Stimulated activated CD4-positive, alpha-beta T cell treated with anti-CD3 and anti-CD28 coated beads, Interleukin-2, amount 100 ng/mL, for 48 hours (primary cell): ENCODE measurements at regions not wholly inside any gene's neighbourhood (a gene's known extent, or its start where the extent isn't known, plus 50 kb on each side); places are given as distances from the start of the nearest gene placed in this dataset.

Source experiments
- DNase-seq, 2 donors: peaks; one replicate each; pipeline ENCODE4 v3.0.0-alpha.2; 2020

DNA sequence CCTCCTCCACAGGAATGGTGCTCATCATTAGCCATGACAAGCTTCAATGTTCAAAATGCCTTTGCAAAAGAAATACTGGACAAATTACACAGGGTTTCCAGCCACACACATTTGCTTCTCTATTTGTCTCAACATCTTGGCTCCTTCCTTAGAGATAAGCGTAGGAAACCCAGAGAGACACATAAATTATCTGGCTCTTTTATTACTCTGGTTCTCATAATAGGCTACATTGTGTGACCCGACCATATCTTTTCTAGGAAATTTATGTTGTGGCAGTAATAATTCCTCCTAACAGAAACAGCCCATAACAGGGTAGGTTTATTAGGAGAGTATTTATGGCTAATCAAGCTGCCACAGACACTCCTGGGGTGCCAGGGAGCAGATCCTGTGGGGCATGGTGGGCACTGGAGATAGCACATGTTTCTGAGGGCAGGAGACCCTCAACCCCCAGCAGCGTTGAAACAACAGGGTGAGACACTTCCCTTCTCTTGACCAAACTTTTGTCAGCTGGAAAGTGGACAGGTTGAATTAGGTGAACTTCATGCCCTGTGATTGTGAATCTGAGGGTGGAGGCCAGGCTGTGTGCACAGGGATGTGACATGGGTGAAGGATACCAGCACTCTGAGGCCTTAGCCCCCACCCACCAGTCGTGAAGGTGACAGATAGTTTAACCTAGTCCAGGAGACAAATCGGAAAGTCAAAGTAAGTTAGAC lies 295.9 kb upstream of the ZNF32 start:
- DNase-seq: no peak

DNA sequence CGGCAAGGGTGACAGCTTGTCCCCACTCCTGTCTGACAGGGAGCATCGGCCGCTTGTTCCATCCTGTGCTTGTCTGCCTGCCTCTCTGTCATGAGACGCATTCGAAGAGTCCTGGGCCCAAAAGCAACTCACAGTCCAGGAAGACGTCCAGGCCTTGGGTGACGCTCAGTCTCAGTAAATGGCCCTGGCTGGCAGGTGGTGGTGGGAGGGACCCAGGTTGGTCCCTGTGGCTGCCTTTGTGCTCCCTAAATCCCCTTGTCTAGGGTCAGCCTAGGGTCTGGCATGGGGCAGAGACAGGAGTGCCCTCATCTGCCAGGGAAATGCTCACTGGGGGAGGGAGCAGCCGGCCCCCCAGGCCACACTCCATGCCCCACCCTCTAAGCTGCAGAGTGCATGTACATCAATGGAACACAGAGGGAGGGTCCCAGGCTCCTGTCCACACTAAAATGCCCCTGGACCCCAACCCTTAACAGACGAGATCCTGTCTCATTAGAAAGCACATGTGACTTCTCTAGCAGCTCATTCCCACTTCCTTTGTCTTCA lies 295.2 kb upstream of the ZNF32 start:
- DNase-seq: no peak

DNA sequence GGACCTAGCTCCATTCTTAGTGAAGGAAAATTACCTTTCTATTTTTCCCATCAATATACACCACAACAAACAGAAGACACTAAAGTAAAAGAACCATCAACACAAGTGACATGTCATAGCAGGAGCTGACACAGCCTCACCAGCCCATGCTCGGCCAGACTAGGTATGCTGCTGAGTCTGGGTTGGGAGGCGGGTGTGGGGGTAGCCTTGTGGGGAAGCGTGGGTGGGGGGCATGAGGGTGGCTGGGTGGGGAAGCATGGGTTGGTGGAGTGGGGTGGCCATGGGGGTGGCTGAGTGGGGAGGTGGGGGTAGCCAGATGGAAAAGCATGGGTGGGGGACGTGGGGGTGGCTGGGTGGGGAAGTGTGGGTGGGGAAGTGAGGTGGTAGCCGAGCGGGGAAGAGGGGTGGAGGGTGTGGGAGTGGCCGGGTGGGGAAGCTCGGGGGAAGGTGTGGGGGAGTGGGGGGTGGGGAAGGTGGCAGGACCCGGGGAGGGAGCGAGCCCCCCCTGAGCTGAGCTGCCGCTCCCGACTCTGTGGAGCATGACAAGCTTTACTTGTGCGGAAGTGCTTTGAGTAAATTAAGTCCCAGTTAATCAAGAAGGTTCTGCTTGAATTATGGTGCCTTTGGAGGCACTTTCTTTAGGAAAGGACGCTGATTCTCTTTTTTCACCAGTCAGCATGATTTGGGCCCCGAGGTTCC lies 294.6 kb upstream of the ZNF32 start:
- DNase-seq: no peak

DNA sequence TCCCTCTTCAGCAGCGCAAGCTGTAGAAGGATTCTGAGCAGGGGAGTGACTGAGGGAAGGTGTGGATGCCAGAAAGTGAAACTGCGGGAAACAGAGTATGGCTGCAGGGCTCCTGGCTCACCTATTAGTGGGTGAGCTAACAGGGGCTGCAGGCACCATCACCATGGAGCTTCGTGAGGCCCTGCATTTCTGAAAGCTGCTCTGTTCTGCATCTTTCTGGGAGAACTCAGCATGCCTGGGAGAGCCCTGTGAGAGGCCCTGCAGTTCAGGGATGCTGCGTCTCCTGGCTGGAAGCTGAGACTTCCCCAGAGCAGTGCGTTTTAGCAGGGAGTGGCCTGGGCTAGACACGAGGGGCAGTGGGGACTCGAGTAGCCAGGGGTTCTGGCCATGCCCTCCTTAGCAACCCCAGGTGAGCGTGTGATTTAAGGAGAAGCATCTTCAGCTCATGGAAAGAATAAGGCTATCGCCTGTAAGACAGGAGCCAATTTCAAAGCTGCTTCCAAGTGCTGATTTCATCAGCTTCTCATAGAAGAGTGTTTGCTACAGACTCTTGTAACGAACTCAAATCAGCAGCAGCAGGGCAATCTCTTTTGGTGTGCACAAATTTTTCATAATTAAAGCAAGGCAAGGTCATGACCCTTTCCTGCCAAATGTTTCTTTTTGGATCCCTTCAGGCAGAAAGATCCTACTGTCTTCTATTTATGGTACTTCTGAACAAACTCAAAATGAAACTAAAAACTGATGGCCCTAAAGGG lies 293.6 kb upstream of the ZNF32 start:
- DNase-seq: no peak

DNA sequence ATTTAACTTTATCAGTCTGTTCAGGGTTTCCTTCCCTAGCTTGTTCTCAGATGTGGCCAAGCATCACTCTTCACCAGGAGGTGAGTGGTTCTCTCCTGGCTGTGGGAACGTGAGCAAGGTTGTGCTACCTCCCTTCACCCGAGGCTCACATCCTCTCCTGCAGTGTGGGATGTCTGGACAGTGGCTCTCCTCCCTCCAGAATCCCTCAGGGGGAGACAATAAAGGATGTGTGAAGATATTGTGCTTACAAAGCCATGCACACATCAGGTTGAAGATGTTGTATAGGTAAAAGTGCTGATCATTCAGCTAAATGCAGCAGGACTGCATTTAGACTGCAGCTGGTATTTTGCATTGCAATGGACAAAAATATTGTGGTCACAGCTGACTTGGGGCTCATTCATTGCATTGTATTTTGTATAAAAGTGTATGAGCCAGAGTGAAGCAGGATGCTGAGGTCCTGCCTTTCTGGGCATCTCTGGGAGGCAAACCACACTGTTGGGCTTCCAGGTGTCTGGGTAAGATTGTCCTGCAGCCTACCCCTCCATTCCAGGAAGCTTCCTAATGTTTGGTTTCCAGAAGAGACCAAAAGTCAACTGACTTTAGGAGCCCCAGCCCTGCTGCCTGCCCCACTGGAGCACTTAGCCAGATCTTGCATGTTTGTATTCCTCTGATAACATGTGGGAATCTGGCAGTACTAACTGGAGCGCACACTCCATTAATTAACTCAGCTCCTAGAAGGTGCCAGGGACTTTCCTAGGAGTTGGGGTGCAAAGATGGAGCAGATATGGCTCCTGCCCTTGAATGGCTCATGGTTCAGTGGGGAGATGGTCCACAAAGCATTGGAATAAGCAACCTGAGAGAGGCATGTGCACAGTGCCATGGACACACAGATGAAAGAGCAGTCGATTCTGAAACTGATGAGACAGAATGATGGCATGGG lies 292.5 kb upstream of the ZNF32 start:
- no peak for DNase-seq

DNA sequence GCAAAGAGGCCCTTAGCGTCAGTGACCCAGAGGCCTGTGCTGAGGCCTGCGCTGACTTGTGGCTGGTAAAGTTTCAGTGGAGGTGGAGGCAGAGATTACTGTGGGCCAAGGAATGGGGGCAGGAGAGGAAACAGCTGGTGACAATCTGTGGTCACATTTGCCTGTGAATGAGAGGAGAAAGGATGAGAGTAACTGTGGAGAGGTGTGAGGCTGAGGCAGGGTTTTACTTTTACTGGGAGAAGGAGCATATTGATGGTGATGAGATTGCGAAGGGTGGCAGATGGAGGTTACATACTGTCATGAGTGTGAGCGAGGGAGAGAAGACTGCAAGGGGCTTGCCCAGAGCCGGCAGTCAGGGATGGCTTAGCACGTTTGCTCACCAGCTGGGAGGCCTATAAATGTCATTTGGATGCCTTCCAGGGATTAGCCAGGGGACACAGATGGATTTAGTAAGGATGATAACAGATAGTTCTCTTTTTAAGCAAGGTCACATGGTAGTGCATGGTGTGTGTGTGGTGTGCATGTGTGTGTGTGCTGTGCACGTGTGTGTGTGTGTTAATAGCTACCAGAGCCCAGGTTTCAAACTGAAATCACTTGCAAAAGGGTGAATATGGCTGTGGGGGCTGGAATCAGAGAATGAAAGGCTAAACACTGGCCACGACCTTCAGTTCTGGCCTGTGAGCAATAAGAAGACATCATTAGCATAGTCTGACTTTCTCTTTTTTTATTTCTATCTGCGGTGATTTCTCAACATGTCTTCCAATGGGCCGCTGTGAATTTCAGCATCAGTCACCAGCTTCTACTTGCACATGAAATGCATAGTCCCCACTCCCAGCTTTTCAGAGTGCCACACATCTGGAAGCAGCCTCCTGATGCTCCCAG lies 291.5 kb upstream of the ZNF32 start:
- no peak for DNase-seq

DNA sequence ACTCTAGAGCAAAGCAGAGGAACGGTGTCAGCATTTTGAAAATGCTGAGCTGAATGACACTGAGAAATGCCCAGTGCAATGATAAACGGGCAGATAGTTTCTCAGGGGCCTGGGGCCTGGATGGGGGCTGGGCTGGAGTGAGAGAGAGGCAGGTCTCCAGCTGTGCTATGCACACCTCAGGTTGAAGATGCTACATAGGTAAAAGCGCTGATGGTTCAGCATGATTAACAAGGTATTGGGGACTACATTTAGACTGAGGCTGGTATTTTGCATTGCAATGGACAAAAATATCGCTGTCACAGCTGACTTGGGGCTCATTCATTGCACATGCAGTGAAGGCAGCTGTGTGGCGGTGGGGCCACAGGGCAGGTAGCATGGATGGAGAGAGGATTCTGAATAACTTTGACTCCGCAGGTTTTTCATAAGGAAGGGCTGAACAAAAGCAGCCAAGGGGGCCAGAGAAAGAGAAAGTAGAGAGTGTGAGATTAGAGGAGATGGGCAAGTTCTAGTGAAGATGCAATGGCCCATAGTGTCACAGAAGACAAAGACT lies 290.8 kb upstream of the ZNF32 start:
- no peak for DNase-seq

DNA sequence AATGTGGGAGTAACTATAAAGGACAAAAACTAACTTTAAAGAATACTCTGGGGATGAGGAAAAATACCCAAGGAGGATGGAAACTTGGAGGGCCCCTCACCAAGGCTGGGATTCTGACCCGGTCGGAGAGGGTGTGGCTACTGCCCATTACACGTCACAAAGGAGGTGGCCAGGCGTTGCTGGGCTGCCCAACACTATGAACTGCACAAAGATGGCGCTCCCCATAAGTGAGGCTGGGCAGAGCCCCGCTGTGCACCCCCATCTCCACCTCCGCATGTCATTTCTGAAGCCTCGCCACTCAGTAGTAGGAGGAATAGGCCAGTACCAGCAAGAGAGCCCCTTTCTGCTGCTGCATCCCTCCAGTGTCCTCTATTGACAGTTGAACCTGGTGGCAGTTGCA lies 290.1 kb upstream of the ZNF32 start:
- DNase-seq: no peak

DNA sequence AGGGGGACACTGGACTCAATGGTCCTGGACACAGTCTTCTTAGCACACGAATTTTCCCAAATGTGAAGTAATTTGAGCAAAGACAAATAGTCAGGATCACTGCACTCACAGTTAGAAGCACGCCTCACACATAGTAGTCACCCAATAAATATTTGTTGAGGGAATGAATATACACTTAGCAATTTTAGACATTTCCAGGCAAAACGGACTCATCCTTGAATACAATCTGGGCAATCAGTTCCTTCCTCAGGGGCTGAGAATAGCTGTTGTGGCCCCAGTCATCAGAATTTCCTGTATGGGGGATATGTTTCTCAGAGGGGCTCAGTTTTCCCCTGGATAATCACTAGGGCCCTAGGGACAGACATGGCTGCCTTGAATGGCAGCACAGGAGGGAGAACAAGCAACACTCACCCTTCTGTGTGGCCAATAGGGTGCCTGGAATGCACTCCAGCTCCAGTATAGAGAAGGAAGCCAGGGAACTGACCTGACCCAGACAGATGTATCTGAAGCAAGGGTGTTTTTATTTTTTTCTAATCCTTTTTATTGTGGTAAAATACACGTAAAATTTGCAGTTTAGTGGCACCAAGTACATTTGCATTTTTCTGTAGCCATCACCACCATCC lies 282.7 kb upstream of the ZNF32 start:
- no peak for DNase-seq

DNA sequence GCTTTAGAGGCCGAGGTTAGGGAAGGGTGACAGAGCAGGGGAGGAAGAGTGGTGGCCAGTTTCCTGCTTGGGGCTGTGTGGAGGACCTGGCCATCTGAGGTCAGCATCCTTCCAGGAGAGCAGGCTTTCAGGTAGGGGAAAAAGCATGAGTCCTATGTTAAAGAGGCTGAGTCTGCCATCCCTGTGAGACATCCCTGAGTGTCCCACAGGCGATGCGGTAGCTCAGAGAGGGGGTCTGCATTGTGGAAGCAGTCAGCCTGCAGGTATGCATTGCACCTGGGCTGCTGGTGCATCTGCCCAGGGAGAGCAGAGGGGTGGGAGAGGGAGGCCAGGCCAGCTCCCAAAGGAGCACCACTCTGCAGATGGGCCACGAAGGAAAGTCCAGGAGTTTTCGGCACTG lies 282.1 kb upstream of the ZNF32 start:
- DNase-seq: no peak

DNA sequence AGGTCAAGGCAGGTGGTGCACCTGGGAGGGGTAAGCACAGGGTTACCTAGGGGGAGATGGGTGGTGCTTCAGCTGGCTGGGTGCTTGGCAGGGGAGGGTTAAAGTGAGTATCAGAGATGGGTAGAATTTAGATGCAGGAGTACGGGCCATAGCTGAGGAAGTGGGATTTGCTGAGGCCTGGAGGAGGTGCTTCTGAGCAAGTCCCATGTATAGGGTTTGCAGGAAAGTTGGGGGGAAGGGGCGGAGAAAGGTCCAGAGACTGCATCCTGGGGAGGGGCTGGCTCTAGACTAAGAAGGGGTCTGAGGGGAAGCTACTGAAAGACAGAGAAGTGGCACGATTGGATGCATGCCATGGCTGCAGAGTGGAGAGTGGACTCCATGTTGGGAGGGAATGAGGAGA lies 281.6 kb upstream of the ZNF32 start:
- DNase-seq: no peak

DNA sequence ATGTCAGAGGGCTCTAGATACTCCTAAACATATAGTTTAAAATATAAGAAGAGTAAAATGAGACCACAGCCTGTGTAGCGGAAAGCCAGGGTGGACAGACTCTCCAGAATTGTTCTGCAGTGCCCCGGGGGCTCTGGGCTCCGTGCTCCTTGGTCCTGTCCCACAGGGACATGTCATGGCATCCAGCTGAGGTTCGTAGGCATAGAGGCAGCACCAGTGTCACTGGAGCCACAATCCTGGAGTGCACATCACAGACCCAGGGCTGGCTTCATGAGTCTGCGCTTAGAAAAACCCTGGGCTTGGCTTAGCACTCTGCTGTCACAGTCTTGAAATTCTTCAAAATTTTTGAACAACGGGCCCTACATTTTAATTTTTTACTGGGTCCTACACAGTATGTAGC lies 280.4 kb upstream of the ZNF32 start:
- DNase-seq: no peak

DNA sequence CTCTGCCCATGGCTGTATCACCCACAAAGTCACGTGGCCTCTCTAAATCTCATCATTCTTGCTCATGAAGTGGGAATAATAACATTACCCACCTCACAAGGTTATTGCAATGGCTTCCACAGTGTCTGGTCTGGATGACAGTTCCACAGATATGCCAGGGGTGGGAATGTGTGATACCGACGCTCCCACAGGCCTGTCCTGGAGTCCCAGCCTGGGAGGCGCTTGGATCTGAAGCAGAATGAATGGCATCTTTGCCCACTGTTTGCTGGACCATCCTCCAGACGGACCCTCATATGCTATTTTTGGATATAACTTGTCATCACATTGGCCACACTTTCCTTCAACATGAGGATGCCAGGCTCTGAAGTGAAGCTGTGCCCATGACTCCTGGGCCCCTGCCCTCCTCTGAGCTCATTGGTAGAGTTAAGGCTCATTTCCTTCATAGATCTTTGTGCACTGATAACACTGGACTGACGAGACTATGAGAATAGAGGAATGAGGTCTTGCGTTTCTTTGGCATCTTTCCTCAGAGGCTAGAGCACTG lies 279.8 kb upstream of the ZNF32 start:
- DNase-seq: no peak

DNA sequence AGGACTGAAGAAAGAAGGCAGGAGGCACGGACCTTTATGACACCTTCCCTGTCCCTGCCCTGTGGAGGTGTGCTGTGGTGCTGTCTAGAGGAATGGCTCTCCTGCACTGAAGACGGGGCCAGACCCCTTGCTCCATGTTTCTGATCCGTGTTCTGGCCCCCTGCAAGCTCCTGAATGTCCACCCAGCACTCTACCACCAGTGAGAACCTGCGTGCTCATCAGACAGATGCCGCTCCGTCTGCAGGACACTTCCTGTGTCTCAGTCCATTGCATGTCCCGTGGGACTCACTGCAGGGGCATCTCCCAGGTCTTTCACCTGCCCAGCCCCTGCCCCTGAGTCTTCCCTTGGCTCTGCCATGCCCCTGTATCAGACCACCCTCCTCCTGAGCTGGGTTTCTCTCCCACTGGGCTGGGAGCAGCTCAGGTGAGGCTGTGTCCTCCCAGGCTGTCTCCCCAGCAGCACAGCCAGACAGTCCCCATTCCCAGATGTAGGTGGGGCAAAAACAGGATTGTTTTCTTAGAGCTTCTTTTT lies 278.3 kb upstream of the ZNF32 start:
- no peak for DNase-seq

DNA sequence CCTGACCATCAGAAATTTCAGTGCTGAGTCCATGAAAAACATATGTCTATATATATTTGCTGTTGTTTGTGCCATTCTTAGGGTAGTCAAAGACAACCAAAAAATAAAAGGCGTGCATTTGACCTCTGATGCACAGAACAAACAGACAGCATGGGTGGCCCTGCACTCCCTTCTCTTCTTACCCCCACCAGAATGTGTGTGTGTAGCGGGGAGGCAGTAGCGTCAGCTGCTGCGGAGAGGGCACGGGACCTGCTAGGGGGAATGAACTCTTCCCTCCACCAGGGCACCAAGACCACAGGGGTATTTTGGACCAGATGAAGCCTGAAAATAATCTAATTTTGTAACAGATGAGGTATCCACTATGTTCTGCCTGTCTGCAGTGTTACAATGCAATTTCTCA lies 277.7 kb upstream of the ZNF32 start:
- no peak for DNase-seq

DNA sequence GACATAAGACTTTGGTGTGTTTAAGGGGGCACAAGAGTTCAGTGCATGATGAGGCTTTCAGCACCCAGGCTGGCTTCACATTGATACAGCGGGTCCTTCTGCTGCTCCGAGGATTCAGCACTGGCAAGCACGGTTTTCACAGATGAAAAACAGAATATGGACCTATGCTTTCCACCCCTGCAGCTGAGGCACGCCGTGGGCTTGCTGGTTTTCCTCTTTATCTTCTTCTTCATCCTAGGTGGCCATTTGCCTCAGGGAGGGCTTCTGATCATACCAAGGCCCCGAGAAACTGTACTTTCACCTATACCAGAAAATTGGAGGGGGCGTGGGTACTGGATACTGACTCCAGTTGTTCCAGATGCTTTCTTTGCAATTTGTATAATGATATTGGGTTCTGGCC lies 277.1 kb upstream of the ZNF32 start:
- DNase-seq: no peak

DNA sequence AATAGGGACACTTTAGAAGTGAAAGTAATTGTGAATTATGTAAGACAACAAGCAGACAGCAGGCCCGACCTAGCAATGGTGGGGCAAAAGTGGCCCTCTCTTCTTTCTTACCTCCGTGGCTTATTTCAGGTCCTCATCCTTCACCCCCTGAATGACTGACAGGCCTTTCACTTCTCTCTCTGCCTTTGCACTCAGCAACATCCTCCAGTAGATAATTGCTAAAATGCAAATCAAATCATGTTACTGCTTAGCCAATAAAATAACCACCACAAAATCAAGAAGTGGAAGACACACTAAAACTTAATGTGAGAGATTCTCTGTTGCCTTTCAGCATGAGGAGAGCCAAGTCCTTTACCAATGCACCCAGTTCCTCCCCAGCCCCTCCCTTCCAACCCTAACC lies 274.6 kb upstream of the ZNF32 start:
- DNase-seq: no peak

DNA sequence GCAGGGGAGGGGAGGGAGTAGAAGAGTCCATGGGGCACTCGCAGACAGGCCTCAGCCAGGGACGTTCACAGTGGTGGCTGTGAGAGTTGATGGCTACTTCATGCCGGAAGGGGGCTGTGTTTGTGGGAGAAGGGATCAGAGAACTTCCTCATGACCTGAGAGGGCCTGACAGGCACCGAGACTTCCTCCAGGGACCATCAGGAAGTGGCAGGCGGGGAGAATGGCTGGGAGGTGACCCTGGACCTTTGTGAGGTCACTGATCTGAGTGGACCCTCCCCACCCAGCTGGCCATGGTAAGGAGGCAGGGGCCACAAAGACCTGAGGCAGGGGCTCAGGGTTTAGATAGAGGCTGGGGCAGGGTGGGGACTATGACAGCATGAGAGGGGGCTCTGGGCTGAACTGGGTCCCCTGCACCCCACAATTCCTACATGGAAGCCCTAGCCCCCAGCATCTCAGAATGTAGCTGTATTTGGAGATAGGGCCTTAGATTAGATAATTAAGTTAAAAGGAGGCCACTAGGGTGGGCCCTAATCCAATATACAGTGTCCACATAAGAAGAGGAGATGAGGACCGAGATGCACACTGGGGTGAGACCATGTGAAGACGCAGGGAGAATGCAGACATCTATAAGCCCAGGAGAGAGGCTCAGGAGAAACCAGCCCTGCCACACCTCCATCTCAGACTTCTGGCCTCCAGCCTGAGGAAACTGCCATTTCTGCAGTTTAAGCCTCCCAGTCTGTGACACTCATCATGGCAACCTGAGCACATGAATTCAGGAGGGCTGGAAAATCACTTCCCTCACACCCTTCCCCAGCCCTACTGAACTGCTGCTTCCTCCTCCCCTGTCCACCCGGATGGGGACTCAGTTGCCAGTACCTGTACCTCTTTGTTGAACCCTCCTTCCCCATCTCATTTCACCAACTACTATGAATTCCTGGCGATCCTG lies 273.9 kb upstream of the ZNF32 start:
- DNase-seq: no peak

DNA sequence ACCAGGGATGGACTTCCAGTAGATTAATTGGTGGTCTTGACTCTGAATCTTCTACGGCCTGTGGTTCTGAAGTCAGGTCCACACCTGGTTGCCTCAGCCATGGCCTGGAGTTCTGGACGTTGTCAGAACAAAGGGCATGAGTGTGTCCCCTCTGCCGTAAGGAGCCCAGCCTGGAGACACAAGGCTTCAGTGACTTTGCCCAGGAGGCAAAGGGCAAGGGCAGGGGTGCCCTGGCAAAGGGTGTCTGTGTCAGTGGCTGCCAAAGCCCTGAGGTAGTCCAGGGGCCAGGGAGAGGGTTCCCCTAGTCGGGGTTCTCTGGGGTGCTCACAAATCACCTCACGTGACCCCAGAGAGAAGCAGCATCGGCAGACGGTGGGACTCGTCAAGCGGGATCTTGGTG lies 273.2 kb upstream of the ZNF32 start:
- DNase-seq: no peak
